ENCODE measurements at regions not wholly inside any gene's neighbourhood (a gene's known extent, or its start where the extent isn't known, plus 50 kb on each side); places are given as distances from the start of the nearest gene placed in this dataset.

- ChIA-PET CTCF (no interaction called here), POLR2A (no interaction called here)
- Histone ChIP-seq H3K36me3 (ENCODE audit: control insufficient read depth in 2 of 2, insufficient read depth in 1 of 2, low read length in 2 of 2) (no peaks in the 10 kb centered on the region), H3K4me3 (ENCODE audit: low read depth, low read length) (no peak overlapping the region), H3K27ac (ENCODE audit: extremely low read depth, low read depth, low read length) (no peak overlapping the region), H3K9me3 (ENCODE audit: control insufficient read depth, insufficient read depth, low read depth, low read length) (no peaks in the 10 kb centered on the region), H3K4me1 (ENCODE audit: control insufficient read depth, insufficient read depth, low read length) (no peaks in the 10 kb centered on the region)
- no peak for TF ChIP-seq ZBTB1 (tag by site-specific recombination; IDR thresholded peaks at IDR 0.05)
- TF ChIP-seq TCF7L2 (IDR thresholded peaks at IDR 0.05; ENCODE audit: borderline replicate concordance, low read depth, low read length) = no peak
- no peak for TF ChIP-seq GLI2 (tag by site-specific recombination; IDR thresholded peaks at IDR 0.05; ENCODE audit: borderline replicate concordance, low read depth)
- TF ChIP-seq ZNF530 (tag by site-specific recombination; IDR thresholded peaks at IDR 0.05; ENCODE audit: low read depth) = no peak
- TF ChIP-seq ZNF560 (tag by site-specific recombination; IDR thresholded peaks at IDR 0.05; ENCODE audit: borderline replicate concordance) = no peak
- no peak for TF ChIP-seq ZBTB48 (tag by site-specific recombination; IDR thresholded peaks at IDR 0.05)
- no peak for TF ChIP-seq ZNF785 (tag by site-specific recombination; IDR thresholded peaks at IDR 0.05)
- TF ChIP-seq ZNF155 (tag by site-specific recombination; IDR thresholded peaks at IDR 0.05) = no peak
- no peak for TF ChIP-seq ZNF677 (tag by site-specific recombination; IDR thresholded peaks at IDR 0.05)
- TF ChIP-seq RBAK (tag by site-specific recombination; IDR thresholded peaks at IDR 0.05) = no peak
- TF ChIP-seq ZNF580 (tag by site-specific recombination; IDR thresholded peaks at IDR 0.05) = no peak
- no peak for TF ChIP-seq ZFP41 (tag by site-specific recombination; IDR thresholded peaks at IDR 0.05; ENCODE audit: borderline replicate concordance)
- no peak for TF ChIP-seq ZNF600 (tag by site-specific recombination; IDR thresholded peaks at IDR 0.05)
Observed at GRCh38 chr13:44278166-44278565, 95.5 kb upstream of the SERP2 start.

- H3K4me3 ChIP-seq (ENCODE audit: low read depth, low read length) = no peak overlapping the region
- H3K4me1 ChIP-seq (ENCODE audit: control insufficient read depth, insufficient read depth, low read length) = no peaks in the 10 kb centered on the region
- no peaks in the 10 kb centered on the region for H3K9me3 ChIP-seq (ENCODE audit: control insufficient read depth, insufficient read depth, low read depth, low read length)
- CTCF ChIA-PET = no interaction called here
- TF ChIP-seq ZNF175 (tag by site-specific recombination; IDR thresholded peaks at IDR 0.05) (no peak), ZNF335 (tag by site-specific recombination; conservative IDR thresholded peaks at IDR 0.05) (no peak), ZNF155 (tag by site-specific recombination; IDR thresholded peaks at IDR 0.05) (no peak)
- POLR2A ChIA-PET = no interaction called here
- no peaks in the 10 kb centered on the region for H3K36me3 ChIP-seq (ENCODE audit: control insufficient read depth in 2 of 2, insufficient read depth in 1 of 2, low read length in 2 of 2)
- no peak overlapping the region for H3K27ac ChIP-seq (ENCODE audit: extremely low read depth, low read depth, low read length)
Observed at GRCh38 chr13:44280456-44280855, 93.2 kb upstream of the SERP2 start.

GRCh38 chr13:44281252-44282000, 92.2 kb upstream of the SERP2 start:
- CTCF ChIA-PET = no interaction called here
- no peak overlapping the region for H3K4me3 ChIP-seq (ENCODE audit: low read depth, low read length)
- no peak overlapping the region for H3K27ac ChIP-seq (ENCODE audit: extremely low read depth, low read depth, low read length)
- POLR2A ChIA-PET = no interaction called here
- H3K36me3 ChIP-seq (ENCODE audit: control insufficient read depth in 2 of 2, insufficient read depth in 1 of 2, low read length in 2 of 2) = no peaks in the 10 kb centered on the region
- no peaks in the 10 kb centered on the region for H3K4me1 ChIP-seq (ENCODE audit: control insufficient read depth, insufficient read depth, low read length)
- TF ChIP-seq ZNF791 (tag by site-specific recombination; IDR thresholded peaks at IDR 0.05) (no peak), ZNF777 (tag by site-specific recombination; IDR thresholded peaks at IDR 0.05; ENCODE audit: borderline replicate concordance) (no peak), ZNF366 (tag by site-specific recombination; conservative IDR thresholded peaks at IDR 0.05) (no peak), ZNF626 (tag by site-specific recombination; IDR thresholded peaks at IDR 0.05) (no peak), ZNF621 (tag by site-specific recombination; IDR thresholded peaks at IDR 0.05) (no peak), YY1 (tag by site-specific recombination; IDR thresholded peaks at IDR 0.05) (no peak), ZNF585B (tag by site-specific recombination; IDR thresholded peaks at IDR 0.05) (no peak), ZNF2 (tag by site-specific recombination; IDR thresholded peaks at IDR 0.05) (no peak), BCL11B (tag by site-specific recombination; IDR thresholded peaks at IDR 0.05; ENCODE audit: low read depth) (no peak), SCRT2 (tag by site-specific recombination; IDR thresholded peaks at IDR 0.05) (no peak), ZNF548 (tag by site-specific recombination; IDR thresholded peaks at IDR 0.05) (no peak)
- H3K9me3 ChIP-seq (ENCODE audit: control insufficient read depth, insufficient read depth, low read depth, low read length) = no peaks in the 10 kb centered on the region
